Astrocyte (in vitro differentiated cells and primary cell): ENCODE measurements at regions not wholly inside any gene's neighbourhood (a gene's known extent, or its start where the extent isn't known, plus 50 kb on each side); places are given as distances from the start of the nearest gene placed in this dataset.

Experiments used
- DNase-seq: peaks from one replicate; pipeline ENCODE4 v3.0.0-alpha.2; 2010; ENCODE audit warnings: low read depth
- FAIRE-seq: peaks from 2 replicates; lab custom pipeline; 2011; peaks lifted over from hg19 to GRCh38; lab: Jason Lieb, UNC
- H2AFZ ChIP-seq: 2 replicates; pipeline ENCODE4 v1.6.0; 2012; ENCODE audit warnings: low read depth, low read length, inconsistent platforms
- H3K27ac ChIP-seq: 2 replicates; pipeline ENCODE4 v1.5.1; 2011; ENCODE audit warnings: low read depth, low read length, inconsistent platforms
- H3K27me3 ChIP-seq: 2 replicates; pipeline ENCODE4 v1.6.0; 2011; ENCODE audit warnings: low read length, inconsistent platforms; ENCODE audit not compliant: insufficient read depth
- H3K36me3 ChIP-seq: 2 replicates; pipeline ENCODE4 v1.5.1; 2011; ENCODE audit warnings: low read length, inconsistent platforms; ENCODE audit not compliant: insufficient read depth
- H3K4me1 ChIP-seq: 2 replicates; pipeline ENCODE4 v1.5.1; 2011; ENCODE audit warnings: low read length, inconsistent platforms; ENCODE audit not compliant: insufficient read depth
- H3K4me2 ChIP-seq: 2 replicates; pipeline ENCODE4 v1.6.0; 2012; ENCODE audit warnings: low read length, inconsistent platforms
- H3K4me3 ChIP-seq: 2 replicates; pipeline ENCODE4 v1.5.1; 2011; ENCODE audit warnings: low read depth, mild to moderate bottlenecking, low read length, inconsistent platforms; ENCODE audit not compliant: insufficient read depth
- H3K79me2 ChIP-seq: 2 replicates; pipeline ENCODE4 v1.6.0; 2012; ENCODE audit warnings: mild to moderate bottlenecking, low read length, inconsistent platforms; ENCODE audit not compliant: insufficient read depth
- H3K9ac ChIP-seq: 2 replicates; pipeline ENCODE4 v1.6.0; 2012; ENCODE audit warnings: mild to moderate bottlenecking, low read length, inconsistent platforms
- H3K9me3 ChIP-seq: 2 replicates; pipeline ENCODE4 v1.5.1; 2012; ENCODE audit warnings: low read depth, mild to moderate bottlenecking, low read length, inconsistent platforms; ENCODE audit not compliant: insufficient read depth
- H4K20me1 ChIP-seq: 2 replicates; pipeline ENCODE4 v1.6.0; 2012; ENCODE audit warnings: low read length, inconsistent platforms; ENCODE audit not compliant: insufficient read depth
- H3K27ac Mint-ChIP-seq: one replicate; pipeline ENCODE4 v1.8.0; 2021; ENCODE audit warnings: mild to moderate bottlenecking, mixed read lengths; ENCODE audit not compliant: unreplicated experiment
- H3K27me3 Mint-ChIP-seq: one replicate; pipeline ENCODE4 v1.8.0; 2021; ENCODE audit warnings: low read depth, mixed read lengths; ENCODE audit not compliant: unreplicated experiment
- H3K36me3 Mint-ChIP-seq: one replicate; pipeline ENCODE4 v1.8.0; 2021; ENCODE audit warnings: low read depth, mixed read lengths; ENCODE audit not compliant: unreplicated experiment
- H3K4me1 Mint-ChIP-seq: one replicate; pipeline ENCODE4 v1.8.0; 2021; ENCODE audit warnings: low read depth, mixed read lengths; ENCODE audit not compliant: unreplicated experiment
- H3K4me3 Mint-ChIP-seq: one replicate; pipeline ENCODE4 v1.8.0; 2021; ENCODE audit warnings: mild to moderate bottlenecking, moderate library complexity, mixed read lengths; ENCODE audit not compliant: unreplicated experiment
- H3K9me3 Mint-ChIP-seq: one replicate; pipeline ENCODE4 v1.8.0; 2021; ENCODE audit warnings: mild to moderate bottlenecking, mixed read lengths; ENCODE audit not compliant: unreplicated experiment
- EZH2 ChIP-seq: IDR thresholded peaks from 2 replicates; pipeline ENCODE4 v1.6.1; 2012; ENCODE audit warnings: mild to moderate bottlenecking, low read length, inconsistent platforms; ENCODE audit not compliant: insufficient read depth
- TF ChIP-seq, protein P1 (sequence below): IDR thresholded peaks from 2 replicates; pipeline ENCODE4 v1.5.1; 2011; ENCODE audit warnings: low read depth, mild to moderate bottlenecking, inconsistent platforms, low read length, moderate library complexity; ENCODE audit not compliant: insufficient read depth

DNA sequence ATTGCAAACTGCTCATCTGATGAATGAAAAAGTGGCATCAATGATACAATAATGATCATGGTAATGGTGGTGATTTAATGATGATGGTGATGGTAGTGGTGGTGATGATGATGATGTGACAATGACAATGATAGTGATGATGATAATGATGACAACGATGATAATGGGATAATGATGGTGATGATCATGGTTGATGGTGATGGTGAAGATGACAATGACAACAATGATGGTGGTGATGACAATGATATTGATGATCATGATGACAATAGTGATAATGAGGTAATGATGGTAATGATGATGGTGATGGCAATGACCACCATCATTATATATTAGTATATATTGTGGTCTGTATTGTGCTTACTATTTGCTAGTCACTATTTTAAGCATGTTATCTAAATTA is 474.3 kb downstream of the TBC1D22A start:
- no peaks in the 10 kb centered on the region for H3K27me3 ChIP-seq
- no peak overlapping the region for H3K4me2 ChIP-seq
- H3K27ac ChIP-seq: no peak overlapping the region
- peaks cover 3% of the 10 kb centered on the region for H3K27me3 Mint-ChIP-seq
- no peaks in the 10 kb centered on the region for H3K79me2 ChIP-seq
- no peak overlapping the region for H2AFZ ChIP-seq
- FAIRE-seq (no peak), DNase-seq (no peak)
- TF ChIP-seq, protein P1, sequence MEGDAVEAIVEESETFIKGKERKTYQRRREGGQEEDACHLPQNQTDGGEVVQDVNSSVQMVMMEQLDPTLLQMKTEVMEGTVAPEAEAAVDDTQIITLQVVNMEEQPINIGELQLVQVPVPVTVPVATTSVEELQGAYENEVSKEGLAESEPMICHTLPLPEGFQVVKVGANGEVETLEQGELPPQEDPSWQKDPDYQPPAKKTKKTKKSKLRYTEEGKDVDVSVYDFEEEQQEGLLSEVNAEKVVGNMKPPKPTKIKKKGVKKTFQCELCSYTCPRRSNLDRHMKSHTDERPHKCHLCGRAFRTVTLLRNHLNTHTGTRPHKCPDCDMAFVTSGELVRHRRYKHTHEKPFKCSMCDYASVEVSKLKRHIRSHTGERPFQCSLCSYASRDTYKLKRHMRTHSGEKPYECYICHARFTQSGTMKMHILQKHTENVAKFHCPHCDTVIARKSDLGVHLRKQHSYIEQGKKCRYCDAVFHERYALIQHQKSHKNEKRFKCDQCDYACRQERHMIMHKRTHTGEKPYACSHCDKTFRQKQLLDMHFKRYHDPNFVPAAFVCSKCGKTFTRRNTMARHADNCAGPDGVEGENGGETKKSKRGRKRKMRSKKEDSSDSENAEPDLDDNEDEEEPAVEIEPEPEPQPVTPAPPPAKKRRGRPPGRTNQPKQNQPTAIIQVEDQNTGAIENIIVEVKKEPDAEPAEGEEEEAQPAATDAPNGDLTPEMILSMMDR: no peak
- TF ChIP-seq EZH2: no peak
- no peak overlapping the region for H3K4me3 ChIP-seq
- peaks cover 6% of the 10 kb centered on the region for H3K36me3 Mint-ChIP-seq
- no peaks in the 10 kb centered on the region for H3K36me3 ChIP-seq
- peaks cover 8% of the 10 kb centered on the region for H3K9me3 ChIP-seq
- no peak overlapping the region for H3K9ac ChIP-seq
- H3K4me1 Mint-ChIP-seq: no peaks in the 10 kb centered on the region
- no peaks in the 10 kb centered on the region for H4K20me1 ChIP-seq
- H3K9me3 Mint-ChIP-seq: peaks cover 10% of the 10 kb centered on the region
- no peaks in the 10 kb centered on the region for H3K4me1 ChIP-seq
- no peak overlapping the region for H3K27ac Mint-ChIP-seq
- H3K4me3 Mint-ChIP-seq: no peak overlapping the region

DNA sequence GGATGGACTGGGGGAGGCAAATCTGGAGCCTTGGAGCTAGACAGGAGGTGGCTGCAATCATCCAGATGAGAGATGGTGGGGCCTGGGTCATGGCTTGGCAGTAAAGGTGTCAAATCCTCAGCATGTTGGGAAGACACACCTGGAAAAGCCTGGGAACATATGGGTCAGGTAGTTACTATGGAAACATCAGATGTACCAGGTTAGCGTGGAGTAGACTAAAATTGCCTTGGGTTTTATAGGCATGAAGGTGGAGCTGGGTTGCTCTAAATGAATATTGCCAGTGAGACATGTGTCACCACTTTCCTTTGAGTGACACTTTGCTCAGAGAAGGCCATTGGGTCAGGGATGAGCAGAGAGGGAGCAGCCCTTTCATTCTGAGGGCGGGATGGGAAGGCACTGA is 473.7 kb downstream of the TBC1D22A start:
- peaks cover 8% of the 10 kb centered on the region for H3K9me3 ChIP-seq
- peaks cover 6% of the 10 kb centered on the region for H3K36me3 Mint-ChIP-seq
- no peak overlapping the region for H2AFZ ChIP-seq
- no peaks in the 10 kb centered on the region for H3K4me1 Mint-ChIP-seq
- H3K79me2 ChIP-seq: no peaks in the 10 kb centered on the region
- H3K27ac Mint-ChIP-seq: no peak overlapping the region
- TF ChIP-seq, protein P1: no peak
- TF ChIP-seq EZH2: no peak
- H3K4me3 ChIP-seq: no peak overlapping the region
- no peak overlapping the region for H3K9ac ChIP-seq
- FAIRE-seq (no peak), DNase-seq (no peak)
- no peak overlapping the region for H3K27ac ChIP-seq
- no peaks in the 10 kb centered on the region for H4K20me1 ChIP-seq
- H3K9me3 Mint-ChIP-seq: peaks cover 10% of the 10 kb centered on the region
- no peaks in the 10 kb centered on the region for H3K4me1 ChIP-seq
- no peak overlapping the region for H3K4me2 ChIP-seq
- H3K27me3 ChIP-seq: no peaks in the 10 kb centered on the region
- no peaks in the 10 kb centered on the region for H3K36me3 ChIP-seq
- H3K27me3 Mint-ChIP-seq: peaks cover 3% of the 10 kb centered on the region
- no peak overlapping the region for H3K4me3 Mint-ChIP-seq

DNA sequence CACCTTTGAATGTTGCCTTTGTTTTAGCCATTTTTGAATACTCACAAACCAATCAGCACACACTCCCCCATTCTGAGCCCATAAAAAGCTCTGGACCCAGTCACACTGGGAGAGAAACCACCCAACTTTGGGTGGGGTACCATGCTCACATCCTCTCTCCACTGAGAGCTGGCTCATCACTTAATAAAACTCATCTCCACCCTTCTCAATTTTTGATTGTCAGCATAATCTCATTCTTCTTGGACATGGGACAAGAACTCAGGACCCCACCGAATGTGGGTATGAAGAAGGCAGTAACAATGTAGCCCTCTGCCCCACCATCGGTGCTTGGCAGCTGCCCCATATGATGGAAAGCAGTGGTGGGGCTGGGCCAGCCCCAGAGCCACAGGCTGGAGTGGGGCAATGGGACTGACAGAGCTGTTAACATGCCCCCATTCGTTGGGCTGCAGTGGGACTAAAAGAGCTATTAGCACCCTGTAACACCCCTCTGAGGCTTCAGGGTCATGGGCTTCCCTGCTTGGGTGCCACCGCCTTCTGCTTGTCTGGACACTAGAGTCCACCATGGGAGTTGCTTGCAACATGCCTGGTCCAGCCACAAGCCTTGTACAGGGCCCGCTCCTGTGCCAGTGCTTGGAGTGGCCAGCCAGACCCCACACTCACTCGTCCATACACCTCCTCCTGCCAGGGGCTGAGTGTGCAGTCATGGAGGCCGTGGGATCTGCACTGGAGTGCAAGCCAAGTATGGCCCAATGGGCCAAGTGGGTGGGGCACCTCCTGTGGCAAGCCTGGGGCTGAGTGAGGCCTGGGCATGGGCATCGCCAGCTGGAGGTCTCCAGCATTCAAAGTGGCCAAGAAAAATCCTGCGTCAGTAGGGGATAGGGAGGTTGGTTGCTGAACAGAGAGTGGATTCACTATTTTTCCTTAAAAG is 471.1 kb downstream of the TBC1D22A start:
- no peaks in the 10 kb centered on the region for H4K20me1 ChIP-seq
- H3K4me1 ChIP-seq: no peaks in the 10 kb centered on the region
- H3K79me2 ChIP-seq: no peaks in the 10 kb centered on the region
- DNase-seq (no peak), FAIRE-seq (no peak)
- H3K9me3 ChIP-seq: peaks cover 8% of the 10 kb centered on the region
- no peaks in the 10 kb centered on the region for H3K36me3 Mint-ChIP-seq
- H3K4me3 ChIP-seq: no peak overlapping the region
- H3K27me3 ChIP-seq: no peaks in the 10 kb centered on the region
- H3K27ac Mint-ChIP-seq: no peak overlapping the region
- no peak overlapping the region for H3K4me2 ChIP-seq
- H3K27ac ChIP-seq: no peak overlapping the region
- no peak overlapping the region for H2AFZ ChIP-seq
- H3K9me3 Mint-ChIP-seq: peaks cover 7% of the 10 kb centered on the region
- H3K36me3 ChIP-seq: no peaks in the 10 kb centered on the region
- H3K4me1 Mint-ChIP-seq: no peaks in the 10 kb centered on the region
- no peak overlapping the region for H3K4me3 Mint-ChIP-seq
- H3K9ac ChIP-seq: no peak overlapping the region
- TF ChIP-seq, protein P1: no peak
- no peak for TF ChIP-seq EZH2
- H3K27me3 Mint-ChIP-seq: no peaks in the 10 kb centered on the region
